NOMO-1 (cell line): ENCODE measurements at regions not wholly inside any gene's neighbourhood (a gene's known extent, or its start where the extent isn't known, plus 50 kb on each side); places are given as distances from the start of the nearest gene placed in this dataset.
"Not testable (repeated sequence)": the region's sequence is repeated elsewhere in the genome, so short reads cannot be mapped to it uniquely, and the experiment has no call there.

Experiments
- DNase-seq, 2 experiments: peaks; one replicate each; lab custom pipeline; 2025; ENCODE audit not compliant: unreplicated experiment in 2 of 2; lab: John Stamatoyannopoulos, UW

DNA sequence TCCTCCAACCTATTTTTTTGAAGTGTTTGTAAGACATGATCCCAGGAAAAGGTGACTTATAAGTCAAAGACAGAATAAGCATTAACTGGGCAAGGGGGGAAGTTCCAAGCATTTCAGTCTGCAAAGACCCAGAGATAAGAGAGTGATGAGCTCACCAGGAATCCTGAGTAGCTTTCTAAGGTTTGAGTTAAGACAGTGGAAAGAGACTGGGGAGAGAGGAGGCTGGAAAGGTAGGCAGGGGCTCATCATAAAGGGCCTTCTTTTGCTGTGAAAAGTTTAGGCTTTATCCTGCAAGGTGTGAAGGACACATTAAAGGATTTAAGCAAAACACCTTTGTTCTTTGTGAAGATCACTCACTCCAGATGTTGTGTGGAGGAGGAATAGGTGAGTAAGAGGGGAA is 438.8 kb downstream of the CHL1 start:
- DNase-seq, result no peak

DNA sequence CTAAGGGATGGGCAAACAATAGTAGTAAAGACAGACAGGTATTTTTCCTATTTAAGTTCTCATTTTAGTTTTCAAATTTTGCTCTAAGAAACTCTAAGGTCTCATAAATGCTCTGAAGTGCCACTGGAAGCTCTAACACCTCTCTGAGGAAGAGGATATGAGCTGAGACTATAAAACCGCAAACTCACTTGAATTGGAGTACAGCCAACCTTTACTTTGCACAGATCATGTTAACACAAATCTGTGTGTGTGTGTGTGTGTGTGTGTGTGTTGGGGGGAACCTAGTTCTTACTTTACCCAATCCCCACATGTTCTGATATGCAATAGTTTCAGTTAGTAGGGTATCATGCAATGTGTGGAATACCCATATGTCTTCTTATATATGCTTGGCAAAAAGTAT is 446.8 kb downstream of the CHL1 start:
- DNase-seq, result no peak

DNA sequence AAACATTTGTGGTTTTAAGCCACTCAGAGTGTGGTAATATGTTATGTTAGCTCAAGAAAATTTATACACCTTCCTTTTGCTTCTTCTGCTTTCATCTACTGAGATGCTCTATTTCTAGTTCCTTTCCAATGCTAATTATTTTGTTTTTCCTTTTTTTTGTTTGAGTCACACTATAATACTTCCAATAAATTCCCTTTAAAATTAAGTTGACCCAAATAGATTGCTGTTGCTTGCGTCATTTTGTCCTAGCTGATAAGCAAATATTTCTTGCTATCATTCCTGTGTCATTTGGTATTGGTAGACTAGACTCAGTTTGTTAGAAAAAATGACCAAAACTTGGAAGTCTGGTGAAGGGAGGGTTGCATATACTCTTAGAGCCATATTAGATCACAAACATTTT is 437.0 kb upstream of the CNTN6 start:
- DNase-seq, result no peak

DNA sequence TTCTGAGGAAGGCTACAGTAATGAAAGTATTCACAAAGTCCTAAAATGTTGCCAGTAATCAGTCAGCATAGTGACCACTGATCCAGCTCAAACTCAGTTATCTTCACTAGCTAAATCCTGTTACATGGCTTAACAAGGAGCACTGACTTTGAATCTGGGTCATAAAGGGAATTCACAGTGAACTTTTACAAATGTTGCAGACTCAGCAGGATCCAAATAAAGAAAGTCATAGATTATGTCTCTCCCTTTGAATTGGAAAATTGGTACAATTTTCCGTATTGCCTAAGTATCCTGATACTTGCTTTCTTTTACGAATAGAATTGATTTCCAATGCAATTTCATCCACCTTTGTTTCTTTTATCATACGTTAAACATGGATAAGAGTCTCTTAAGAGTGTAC is 431.5 kb upstream of the CNTN6 start:
- no peak for DNase-seq

DNA sequence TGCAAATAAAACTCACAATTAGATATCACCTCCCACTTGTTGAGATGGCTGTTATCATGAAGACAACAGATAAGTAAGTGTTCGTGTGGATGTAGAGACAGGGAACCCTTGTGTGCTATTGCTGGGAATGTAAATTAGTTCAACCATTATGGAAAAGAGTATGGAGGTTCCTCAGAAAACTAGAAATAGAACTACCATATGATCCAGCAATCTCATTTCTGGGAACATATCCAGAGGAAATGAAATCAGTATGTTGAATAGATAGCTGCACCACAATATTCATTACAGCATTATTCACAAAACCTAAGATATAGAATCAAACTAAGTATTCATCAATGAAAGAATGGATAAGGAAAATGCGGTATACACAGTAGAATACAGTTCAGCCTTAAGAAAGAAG is 418.7 kb upstream of the CNTN6 start:
- no peak for DNase-seq

DNA sequence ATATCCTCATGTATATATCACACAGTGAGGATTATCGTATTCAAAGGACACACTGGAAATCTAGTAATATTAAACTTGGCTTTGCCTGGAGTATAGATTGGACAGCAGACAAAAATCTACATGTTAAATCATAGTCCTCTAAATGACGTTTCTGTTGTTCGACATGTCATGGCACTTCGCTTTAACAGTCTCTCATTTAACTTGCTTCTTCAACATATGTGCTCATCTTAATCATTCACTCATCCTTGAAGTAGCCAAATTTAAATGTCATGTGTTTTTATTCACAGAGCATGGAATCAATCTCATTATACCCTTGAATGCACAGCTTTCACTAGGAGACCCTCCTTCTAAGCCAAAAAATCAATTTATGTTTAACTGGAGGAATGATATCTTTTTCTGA is 417.0 kb upstream of the CNTN6 start:
- no peak for DNase-seq

DNA sequence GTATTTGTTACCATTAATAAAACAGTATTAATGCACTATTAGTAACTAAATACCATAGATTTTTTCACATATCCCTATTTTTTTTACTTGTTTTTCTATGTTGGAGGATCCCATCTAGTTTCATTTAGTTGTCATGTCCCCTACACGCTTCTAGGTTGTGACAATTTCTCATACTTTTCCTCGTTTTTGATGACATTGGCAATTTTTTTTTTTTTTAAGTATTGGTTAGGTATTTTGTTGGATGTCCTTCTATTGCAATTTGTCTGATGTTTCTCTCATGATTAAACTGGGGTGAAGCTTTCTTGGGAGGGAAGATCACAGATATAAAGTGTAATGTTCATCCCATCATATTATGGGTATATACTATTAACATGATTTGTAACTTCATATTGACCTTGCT is 409.1 kb upstream of the CNTN6 start:
- DNase-seq, result no peak

DNA sequence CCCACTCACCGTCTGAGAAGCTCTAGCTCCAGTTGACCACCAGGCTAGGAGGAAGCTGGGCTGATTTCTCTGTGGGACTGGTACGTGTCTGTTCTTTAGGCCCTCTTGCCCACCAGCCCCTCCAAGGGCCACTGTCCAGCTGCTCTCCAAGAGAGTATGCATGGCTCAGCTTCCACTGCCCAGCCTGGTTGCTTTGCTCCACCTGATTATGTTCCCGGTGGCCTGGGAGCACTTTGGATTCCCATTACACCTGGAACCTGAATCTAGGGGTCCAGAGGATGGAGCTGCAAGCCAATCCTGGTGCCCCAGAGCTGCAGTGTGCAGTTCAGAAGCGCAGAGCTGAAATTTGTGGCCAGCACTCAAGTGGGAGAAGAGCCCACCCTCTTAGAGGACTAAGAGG is 402.1 kb upstream of the CNTN6 start:
- DNase-seq, result no peak

DNA sequence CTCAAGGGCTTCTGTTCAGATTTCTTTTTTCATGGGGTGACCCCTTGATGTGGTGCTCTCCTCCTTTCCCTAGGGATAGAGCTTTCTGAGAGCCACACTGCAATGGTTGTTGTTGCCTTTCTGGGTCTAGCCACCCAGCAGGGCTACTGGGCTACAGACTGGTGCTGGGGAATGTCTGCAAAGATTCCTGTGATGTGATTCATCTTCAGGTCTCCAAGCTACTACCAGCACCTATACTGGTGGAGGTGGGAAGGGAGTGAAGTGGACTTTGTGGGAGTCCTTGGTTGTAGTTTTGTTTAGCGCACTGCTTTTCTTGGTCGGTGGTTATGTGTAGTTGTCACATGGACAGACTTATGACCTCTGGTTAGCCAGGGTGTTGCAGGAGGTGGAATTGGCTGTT is 392.3 kb upstream of the CNTN6 start:
- DNase-seq, result no peak

DNA sequence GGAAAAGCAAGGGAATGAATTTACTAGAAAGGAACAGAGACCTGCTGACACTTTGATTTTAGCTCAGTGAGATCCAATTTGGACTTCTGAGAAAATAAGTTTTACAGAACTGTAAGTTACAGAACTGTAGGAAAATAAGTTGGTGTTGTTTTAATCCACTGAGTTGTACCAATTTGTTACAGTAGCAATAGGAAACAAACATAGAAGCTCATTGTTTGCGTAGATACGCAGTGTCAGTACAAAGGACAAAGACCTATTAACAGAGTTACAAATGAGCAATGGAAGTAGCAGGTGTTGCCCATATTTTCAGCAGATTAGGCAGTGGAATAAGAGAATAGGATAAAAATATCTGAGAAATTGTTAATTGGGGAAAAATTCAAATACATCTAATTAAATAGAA is 385.8 kb upstream of the CNTN6 start:
- DNase-seq, result no peak

DNA sequence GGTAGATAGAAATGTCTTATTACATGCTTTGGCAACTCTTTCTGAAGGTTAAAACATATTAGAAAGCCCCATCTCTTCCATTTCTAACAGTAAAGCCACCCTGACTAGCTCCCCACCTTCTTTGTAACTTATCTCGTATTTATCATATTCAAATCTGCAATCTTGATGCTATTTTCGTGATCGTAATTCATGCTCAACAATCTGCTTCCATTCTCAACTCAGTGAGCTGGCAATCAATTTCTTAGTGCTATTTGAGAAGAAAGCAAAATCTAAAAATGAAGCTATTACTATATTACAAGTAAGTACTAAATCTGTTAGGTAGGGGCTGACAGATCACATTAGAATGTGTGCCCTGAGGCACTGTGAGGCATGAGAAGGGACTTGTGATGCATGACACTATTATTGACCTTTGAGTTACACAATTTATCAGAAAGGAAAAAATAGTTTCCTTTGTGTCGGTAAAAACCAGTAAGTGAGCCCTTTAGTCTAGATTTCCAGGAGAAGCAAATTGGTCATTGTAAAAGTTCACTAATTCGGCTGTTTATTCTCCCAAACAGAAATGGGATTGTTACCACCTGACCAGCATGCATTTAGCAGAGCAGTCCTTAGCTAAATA is 379.7 kb upstream of the CNTN6 start:
- no peak for DNase-seq

DNA sequence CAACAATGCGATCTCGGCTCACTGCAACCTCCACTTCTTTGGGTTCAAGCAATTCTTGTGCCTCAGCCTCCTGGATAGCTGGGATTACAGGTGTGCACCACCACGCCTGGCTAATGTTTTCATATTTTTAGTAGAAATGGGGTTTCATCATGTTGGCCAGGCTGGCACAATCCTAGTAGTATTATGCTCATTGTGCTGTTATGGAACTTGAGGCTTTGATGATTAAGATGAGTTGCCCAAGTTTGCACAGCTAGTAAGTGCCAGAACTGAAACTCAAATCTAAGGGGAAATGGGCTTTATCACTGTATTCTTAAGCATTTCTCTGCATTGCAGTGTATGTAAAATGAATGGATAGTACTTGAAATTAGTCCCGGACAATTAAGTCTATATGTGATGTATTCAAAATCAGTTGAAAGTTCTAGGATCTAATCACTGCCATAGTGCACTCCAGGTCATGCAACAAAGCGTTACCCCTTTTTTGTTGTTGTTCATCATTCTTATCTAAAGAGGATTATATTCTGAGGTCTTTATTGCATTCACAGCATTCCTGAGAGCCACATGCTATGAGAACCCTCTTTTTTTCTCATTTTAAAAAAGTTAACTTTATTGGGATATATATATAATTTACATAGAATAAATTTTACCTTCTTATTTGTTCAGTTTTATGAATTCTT is 378.7 kb upstream of the CNTN6 start:
- DNase-seq, result no peak

DNA sequence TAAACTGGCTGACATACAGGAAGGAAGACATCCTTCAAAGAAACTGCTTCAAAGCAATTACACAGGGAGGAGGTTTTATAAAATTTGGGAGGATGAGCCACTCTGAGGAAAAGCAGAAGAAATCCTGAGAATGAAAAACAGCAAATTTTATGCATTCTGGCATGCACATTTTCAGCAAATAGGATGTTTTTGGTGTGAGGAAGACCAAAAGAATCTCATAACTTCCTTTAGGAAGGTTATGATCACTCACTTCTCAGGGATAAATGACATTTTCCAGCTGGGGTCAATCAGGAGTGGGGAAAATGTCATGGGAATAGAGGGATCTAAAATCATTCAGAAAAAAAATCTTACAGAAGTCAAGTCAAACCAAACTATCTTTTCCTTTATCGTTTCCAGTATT is 371.7 kb upstream of the CNTN6 start:
- no peak for DNase-seq

DNA sequence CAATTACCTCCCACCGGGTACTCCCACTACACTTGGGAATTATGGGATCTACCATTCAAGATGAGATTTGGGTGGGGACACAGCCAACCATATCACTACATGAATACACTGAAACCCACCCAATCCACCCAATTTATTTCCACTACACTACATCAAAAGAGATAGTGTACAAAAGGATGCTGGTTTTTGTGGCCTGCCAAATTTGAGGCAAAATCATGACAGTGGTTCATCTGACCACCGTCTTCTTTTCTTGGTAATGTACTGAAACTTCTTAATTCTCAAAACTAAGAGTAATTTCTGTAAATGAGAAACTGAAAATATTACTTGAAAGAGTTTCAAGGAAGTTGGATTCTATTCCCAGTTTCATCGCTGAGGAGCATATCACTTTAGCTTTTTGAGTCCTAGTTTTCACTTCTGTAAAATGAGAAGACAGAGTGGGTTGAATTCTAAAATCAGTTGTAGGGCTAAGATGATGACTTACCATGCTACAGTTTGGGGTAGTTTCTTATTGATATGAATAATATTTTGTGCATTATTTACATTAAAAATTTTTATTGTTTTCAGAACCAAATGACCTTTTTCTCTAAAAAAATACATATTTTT is 360.4 kb upstream of the CNTN6 start:
- no peak for DNase-seq

DNA sequence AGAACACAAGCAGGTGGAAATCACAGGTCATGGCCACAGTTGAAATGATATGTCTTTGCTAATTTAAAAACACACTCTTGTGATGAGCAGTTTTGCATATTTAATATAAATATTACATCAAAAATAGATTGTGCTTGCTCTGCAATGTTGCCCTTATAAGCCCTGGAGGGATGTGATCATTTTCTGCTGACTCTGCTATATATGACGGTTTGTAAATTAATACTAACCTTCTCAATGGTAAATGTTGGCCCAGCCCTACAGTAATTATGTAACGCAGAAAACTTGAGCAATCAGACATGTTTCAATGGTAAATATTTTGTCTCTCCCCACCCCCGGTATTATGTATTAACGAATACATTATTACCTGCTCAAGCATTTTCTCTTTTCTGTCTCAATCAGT is 359.5 kb upstream of the CNTN6 start:
- DNase-seq, result no peak

DNA sequence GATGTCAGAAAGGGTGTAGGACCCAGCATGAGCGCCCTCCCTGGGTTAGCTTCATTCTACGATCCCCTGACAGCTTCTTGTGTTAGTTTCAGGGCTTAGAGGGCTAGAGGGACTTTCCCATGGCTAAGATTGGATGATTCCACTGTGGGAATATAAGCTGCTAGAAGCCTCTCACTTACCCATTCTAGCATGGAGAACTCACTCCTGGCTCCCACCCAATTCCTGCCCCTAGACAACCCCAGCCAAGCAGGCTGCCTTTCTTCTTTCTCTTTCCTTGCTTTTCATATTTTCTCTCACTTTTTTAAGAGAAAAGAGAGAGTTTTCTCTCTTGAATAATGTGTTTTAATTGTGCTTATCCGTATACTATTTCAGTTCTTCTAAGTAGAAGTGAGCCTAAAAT is 335.1 kb upstream of the CNTN6 start:
- DNase-seq, result no peak

DNA sequence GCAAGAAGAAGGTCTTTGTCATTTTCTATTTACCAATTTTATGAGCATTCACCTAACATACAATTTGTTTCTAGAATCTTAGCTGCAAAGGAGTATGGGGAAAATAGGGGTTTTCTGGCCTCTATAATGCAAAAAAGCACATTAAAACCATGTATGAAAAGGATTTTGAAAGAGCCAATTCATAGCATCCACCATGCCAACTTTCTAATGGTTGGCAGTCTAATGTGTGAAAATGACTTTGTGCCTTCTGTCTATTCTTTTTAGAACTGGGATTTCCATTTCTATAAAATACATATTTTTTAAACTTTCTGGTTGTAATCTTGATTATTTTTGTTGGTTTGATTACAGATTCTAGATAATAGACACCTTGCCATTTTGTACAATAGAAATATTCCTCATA is 333.7 kb upstream of the CNTN6 start:
- no peak for DNase-seq

DNA sequence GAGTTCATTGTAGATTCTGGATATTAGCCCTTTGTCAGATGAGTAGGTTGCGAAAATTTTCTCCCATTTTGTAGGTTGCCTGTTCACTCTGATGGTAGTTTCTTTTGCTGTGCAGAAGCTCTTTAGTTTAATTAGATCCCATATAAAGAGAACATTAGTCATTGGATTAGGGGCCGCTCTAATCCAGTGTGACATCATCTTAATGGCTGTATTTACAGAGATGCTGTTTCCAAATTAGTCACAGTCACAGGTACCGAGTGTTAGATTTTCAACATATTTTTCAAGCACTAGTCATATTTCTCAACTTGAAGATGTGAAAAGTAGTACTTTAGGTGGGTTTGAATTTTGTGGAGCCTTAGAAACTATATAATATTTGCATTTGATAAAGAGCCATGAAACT is 319.4 kb upstream of the CNTN6 start:
- not testable (repeated sequence) for DNase-seq

DNA sequence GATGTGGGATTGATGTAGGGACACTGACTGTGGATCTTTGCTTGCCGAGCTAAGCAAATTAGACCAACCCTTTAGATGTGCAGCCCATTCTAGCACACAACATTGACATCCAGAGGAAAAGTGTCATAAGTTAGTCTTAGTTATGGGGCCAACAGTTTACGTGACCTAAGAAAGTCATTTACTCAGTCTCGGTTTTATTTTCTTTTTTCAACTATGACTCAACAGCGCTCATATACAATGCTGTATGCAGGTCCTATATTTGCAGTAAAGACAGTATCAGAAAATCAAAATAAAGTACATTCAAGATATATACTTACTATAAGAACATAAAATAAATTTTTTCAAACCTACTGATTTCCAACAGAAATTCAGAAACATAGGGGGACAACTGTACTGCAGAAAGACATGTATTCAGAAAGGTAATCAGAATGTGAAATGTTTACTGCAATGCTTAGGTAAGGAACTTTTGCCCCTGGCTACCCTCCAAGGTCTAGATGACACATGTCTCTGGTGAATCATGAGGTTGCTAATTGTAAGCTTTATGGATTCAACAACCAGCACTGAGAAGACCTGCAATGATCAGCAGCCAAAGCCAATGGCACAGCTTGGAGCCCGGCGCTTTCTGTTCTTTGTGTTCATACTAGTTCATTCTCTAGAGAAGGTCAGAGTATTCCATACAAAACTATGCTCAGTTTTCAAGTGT is 317.5 kb upstream of the CNTN6 start:
- DNase-seq, result no peak

DNA sequence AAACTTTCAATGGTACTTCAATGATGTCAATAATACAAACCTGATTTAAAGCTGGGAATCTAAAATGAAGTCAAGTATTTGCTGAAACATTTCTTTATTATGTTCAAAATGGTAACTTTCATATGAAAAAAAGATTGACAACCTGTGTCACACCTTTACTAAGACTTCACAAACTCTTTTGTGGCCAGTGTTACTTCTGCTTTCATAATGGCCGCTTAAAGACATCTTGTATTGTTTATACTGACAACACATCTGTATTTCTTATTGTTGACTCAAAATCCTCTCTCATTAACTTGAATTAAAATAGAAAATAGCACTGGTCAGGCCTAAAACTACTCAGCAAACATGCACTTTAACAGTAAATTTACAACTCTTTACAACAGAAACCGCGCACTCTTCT is 312.3 kb upstream of the CNTN6 start:
- no peak for DNase-seq

DNA sequence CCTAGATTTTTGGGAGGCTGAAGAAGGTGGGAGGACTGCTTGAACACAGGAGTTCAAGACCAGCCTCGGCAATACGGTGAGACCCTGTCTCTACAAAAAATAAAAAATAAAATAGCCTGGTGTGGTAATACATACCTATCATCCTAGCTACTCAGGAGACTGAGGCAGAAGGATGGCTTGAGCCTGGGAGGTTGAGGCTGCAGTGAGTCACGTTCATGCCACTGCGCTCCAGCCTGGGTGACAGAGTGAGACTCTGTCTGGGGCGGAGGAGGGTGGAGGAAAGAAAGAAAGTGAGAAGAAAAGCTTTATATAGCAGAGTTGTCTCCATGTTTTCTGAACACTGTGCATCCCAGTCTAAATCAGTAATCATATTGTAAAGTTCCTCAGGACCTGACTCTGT is 301.4 kb upstream of the CNTN6 start:
- no peak for DNase-seq

DNA sequence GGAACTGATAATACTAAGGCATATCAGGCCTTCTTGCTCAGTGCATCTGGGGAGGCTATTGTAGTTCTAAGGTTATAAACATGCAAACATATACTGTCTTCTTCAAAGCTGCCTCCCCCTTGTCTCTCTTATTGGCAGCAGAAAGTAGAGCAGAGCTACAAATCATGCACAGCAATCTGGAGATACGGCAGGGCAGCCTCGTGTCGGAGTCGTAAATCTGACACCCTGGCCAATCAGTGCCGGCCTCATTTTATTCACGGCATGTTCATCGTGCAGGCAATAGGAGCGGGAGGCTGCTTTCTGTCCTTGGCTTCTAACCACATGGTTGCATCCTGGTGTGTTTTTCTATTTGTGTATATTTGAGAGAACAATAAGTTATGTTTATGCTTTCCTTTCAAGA is 300.2 kb upstream of the CNTN6 start:
- DNase-seq, result no peak
